Trophoblast cell (in vitro differentiated cells and primary cell): ENCODE measurements at regions not wholly inside any gene's neighbourhood (a gene's known extent, or its start where the extent isn't known, plus 50 kb on each side); places are given as distances from the start of the nearest gene placed in this dataset.

Experiments used
- DNase-seq, 2 donors: peaks; one replicate each; pipeline ENCODE4 v3.0.0-alpha.2; 2016
- H2AFZ ChIP-seq: 2 replicates; pipeline ENCODE4 v1.6.1; 2013; ENCODE audit warnings: low read length, moderate library complexity, mild to moderate bottlenecking; ENCODE audit not compliant: insufficient read depth, poor library complexity
- H2AK5ac ChIP-seq: 2 replicates; pipeline ENCODE4 v1.6.1; 2013; ENCODE audit warnings: mild to moderate bottlenecking, low read length
- H2BK120ac ChIP-seq: 2 replicates; pipeline ENCODE4 v1.6.1; 2013; ENCODE audit warnings: low read length, mild to moderate bottlenecking, moderate library complexity; ENCODE audit not compliant: insufficient read depth, poor library complexity
- H2BK12ac ChIP-seq: 2 replicates; pipeline ENCODE4 v1.6.1; 2013; ENCODE audit warnings: mild to moderate bottlenecking, low read length, moderate library complexity
- H2BK5ac ChIP-seq: 2 replicates; pipeline ENCODE4 v1.6.1; 2013; ENCODE audit warnings: low read length, low read depth, moderate library complexity, mild to moderate bottlenecking; ENCODE audit not compliant: poor library complexity
- H3K14ac ChIP-seq: 2 replicates; pipeline ENCODE4 v1.6.1; 2013; ENCODE audit warnings: mild to moderate bottlenecking, low read length
- H3K18ac ChIP-seq: 2 replicates; pipeline ENCODE4 v1.6.1; 2013; ENCODE audit warnings: mild to moderate bottlenecking, low read length
- H3K23ac ChIP-seq: 2 replicates; pipeline ENCODE4 v1.6.1; 2013; ENCODE audit warnings: low read length
- H3K27ac ChIP-seq: 2 replicates; pipeline ENCODE4 v1.5.1; 2013; ENCODE audit warnings: low read depth, mild to moderate bottlenecking, inconsistent platforms, low read length, moderate library complexity
- H3K27me3 ChIP-seq: 2 replicates; pipeline ENCODE4 v1.6.1; 2013; ENCODE audit warnings: inconsistent platforms, mild to moderate bottlenecking, low read length, moderate library complexity; ENCODE audit not compliant: insufficient read depth
- H3K36me3 ChIP-seq, 2 experiments: 1 replicate in 1 of 2; 2 replicates in 1 of 2; pipeline ENCODE4 v1.6.1; 2013; ENCODE audit warnings: low read length in 2 of 2, mild to moderate bottlenecking in 2 of 2, moderate library complexity in 1 of 2; ENCODE audit not compliant: insufficient read depth in 2 of 2, control insufficient read depth in 1 of 2
- H3K4ac ChIP-seq: 2 replicates; pipeline ENCODE4 v1.6.1; 2013; ENCODE audit warnings: low read depth, mild to moderate bottlenecking, low read length, moderate library complexity
- H3K4me1 ChIP-seq, 2 experiments: 1 replicate in 1 of 2; 2 replicates in 1 of 2; pipeline ENCODE4 v1.6.1; 2013; ENCODE audit warnings: low read length in 2 of 2, mild to moderate bottlenecking in 2 of 2, moderate library complexity in 1 of 2; ENCODE audit not compliant: insufficient read depth in 2 of 2, control insufficient read depth in 1 of 2
- H3K4me2 ChIP-seq: 2 replicates; pipeline ENCODE4 v1.6.1; 2013; ENCODE audit warnings: inconsistent platforms, mild to moderate bottlenecking, low read length, moderate library complexity
- H3K4me3 ChIP-seq: 2 replicates; pipeline ENCODE4 v1.5.1; 2013; ENCODE audit warnings: mild to moderate bottlenecking, low read depth, low read length, inconsistent platforms
- H3K79me1 ChIP-seq: one replicate; pipeline ENCODE4 v1.6.1; 2013; ENCODE audit warnings: low read length
- H3K79me2 ChIP-seq: 2 replicates; pipeline ENCODE4 v1.6.1; 2013; ENCODE audit warnings: low read length, mild to moderate bottlenecking; ENCODE audit not compliant: control insufficient read depth, insufficient read depth, poor library complexity
- H3K9ac ChIP-seq: 2 replicates; pipeline ENCODE4 v1.6.1; 2013; ENCODE audit warnings: mild to moderate bottlenecking, low read length
- H3K9me3 ChIP-seq: 2 replicates; pipeline ENCODE4 v1.6.1; 2013; ENCODE audit warnings: low read depth, mild to moderate bottlenecking, control low read depth, inconsistent platforms, low read length; ENCODE audit not compliant: insufficient read depth
- H4K12ac ChIP-seq: 2 replicates; pipeline ENCODE4 v1.6.1; 2013; ENCODE audit warnings: low read depth, mild to moderate bottlenecking, low read length, moderate library complexity
- H4K8ac ChIP-seq: 2 replicates; pipeline ENCODE4 v1.6.1; 2013; ENCODE audit warnings: low read depth, mild to moderate bottlenecking, low read length, moderate library complexity
- H4K91ac ChIP-seq: one replicate; pipeline ENCODE4 v1.6.1; 2013; ENCODE audit warnings: low read depth, mild to moderate bottlenecking, low read length, moderate library complexity
- WGBS: extraction: QIAGEN DNeasy Blood & Tissue Kit; methylation state at CpG from one replicate; pipeline ENCODE4 v1.1.7; 2013; ENCODE audit warnings: missing lambda C conversion rate; ENCODE audit not compliant: insufficient read length, insufficient coverage; ENCODE audit errors: extremely low coverage; 5-methylcytosine and 5-hydroxymethylcytosine counted together

- no peaks in the 10 kb centered on the region for H3K4me1 ChIP-seq
- no peak overlapping the region for H3K9ac ChIP-seq
- no peak overlapping the region for H3K4me3 ChIP-seq
- no peak overlapping the region for H2AK5ac ChIP-seq
- H3K27me3 ChIP-seq: no peaks in the 10 kb centered on the region
- no peak overlapping the region for H2AFZ ChIP-seq
- no peak overlapping the region for H4K12ac ChIP-seq
- no peak overlapping the region for H3K18ac ChIP-seq
- no peak overlapping the region for H3K23ac ChIP-seq
- H3K4me2 ChIP-seq: no peak overlapping the region
- H3K14ac ChIP-seq: no peak overlapping the region
- H4K91ac ChIP-seq: no peak overlapping the region
- no peak overlapping the region for H2BK12ac ChIP-seq
- H2BK5ac ChIP-seq: no peak overlapping the region
- DNase-seq: no peak
- no peaks in the 10 kb centered on the region for H3K79me1 ChIP-seq
- H3K36me3 ChIP-seq: no peaks in the 10 kb centered on the region
- no peak overlapping the region for H3K4ac ChIP-seq
- H3K9me3 ChIP-seq: no peaks in the 10 kb centered on the region
- no CpG with 5 or more reads among the region's 4 CpGs for WGBS
- H2BK120ac ChIP-seq: no peak overlapping the region
- no peak overlapping the region for H4K8ac ChIP-seq
- H3K79me2 ChIP-seq: no peaks in the 10 kb centered on the region
- H3K27ac ChIP-seq: no peak overlapping the region
These were observed 787.9 kb upstream of the POM121L12 start for GRCh38 chr7:52247518-52247917.

- Histone ChIP-seq H3K27me3 (no peaks in the 10 kb centered on the region), H2BK120ac (no peak overlapping the region), H3K14ac (no peak overlapping the region), H4K8ac (no peak overlapping the region), H3K79me2 (no peaks in the 10 kb centered on the region), H3K79me1 (no peaks in the 10 kb centered on the region), H3K4me3 (no peak overlapping the region), H2AFZ (no peak overlapping the region), H3K18ac (no peak overlapping the region), H4K12ac (no peak overlapping the region), H2BK5ac (no peak overlapping the region), H2AK5ac (no peak overlapping the region), H2BK12ac (no peak overlapping the region), H3K9me3 (peaks cover 3% of the 10 kb centered on the region), H4K91ac (no peak overlapping the region), H3K4me2 (no peak overlapping the region), H3K4me1 (no peaks in the 10 kb centered on the region), H3K27ac (no peak overlapping the region), H3K23ac (no peak overlapping the region), H3K36me3 (no peaks in the 10 kb centered on the region), H3K4ac (no peak overlapping the region), H3K9ac (no peak overlapping the region)
- WGBS: no CpG with 5 or more reads among the region's 3 CpGs
- no peak for DNase-seq
These were observed 791.7 kb upstream of the POM121L12 start for GRCh38 chr7:52243685-52244084.

- no peaks in the 10 kb centered on the region for H3K79me2 ChIP-seq
- H2BK12ac ChIP-seq: no peak overlapping the region
- no peak overlapping the region for H2BK5ac ChIP-seq
- WGBS: no CpG with 5 or more reads among the region's 2 CpGs
- no peak overlapping the region for H3K4ac ChIP-seq
- H3K9me3 ChIP-seq: peaks cover 8% of the 10 kb centered on the region
- H4K91ac ChIP-seq: no peak overlapping the region
- H3K23ac ChIP-seq: no peak overlapping the region
- no peak overlapping the region for H3K18ac ChIP-seq
- H3K4me3 ChIP-seq: no peak overlapping the region
- H3K27me3 ChIP-seq: no peaks in the 10 kb centered on the region
- H3K4me2 ChIP-seq: no peak overlapping the region
- H4K12ac ChIP-seq: no peak overlapping the region
- no peak overlapping the region for H3K9ac ChIP-seq
- H2AK5ac ChIP-seq: no peak overlapping the region
- peaks cover 0 to 1% of the 10 kb centered on the region in 2 experiments for H3K36me3 ChIP-seq
- no peak for DNase-seq
- no peak overlapping the region for H2BK120ac ChIP-seq
- no peak overlapping the region for H3K27ac ChIP-seq
- no peak overlapping the region for H2AFZ ChIP-seq
- H3K14ac ChIP-seq: no peak overlapping the region
- no peaks in the 10 kb centered on the region for H3K79me1 ChIP-seq
- no peak overlapping the region for H4K8ac ChIP-seq
- H3K4me1 ChIP-seq: no peaks in the 10 kb centered on the region
These were observed 802.2 kb upstream of the POM121L12 start for GRCh38 chr7:52233248-52233647.

GRCh38 chr7:52211930-52212329, 823.5 kb upstream of the POM121L12 start:
- Histone ChIP-seq H3K27me3 (no peaks in the 10 kb centered on the region), H3K4me2 (no peak overlapping the region), H3K9me3 (no peaks in the 10 kb centered on the region), H3K18ac (no peak overlapping the region), H4K91ac (no peak overlapping the region), H3K36me3 (no peaks in the 10 kb centered on the region), H3K27ac (no peak overlapping the region), H3K4me3 (no peak overlapping the region), H3K79me1 (no peaks in the 10 kb centered on the region), H3K4ac (no peak overlapping the region), H2BK5ac (no peak overlapping the region), H3K14ac (no peak overlapping the region), H3K79me2 (no peaks in the 10 kb centered on the region), H3K23ac (no peak overlapping the region), H2AFZ (no peak overlapping the region), H2AK5ac (no peak overlapping the region), H4K12ac (no peak overlapping the region), H3K4me1 (no peaks in the 10 kb centered on the region), H2BK120ac (no peak overlapping the region), H4K8ac (no peak overlapping the region), H3K9ac (no peak overlapping the region), H2BK12ac (no peak overlapping the region)
- no peak for DNase-seq
- no CpG with 5 or more reads among the region's 3 CpGs for WGBS
